GM10248 (cell line): ENCODE measurements at regions not wholly inside any gene's neighbourhood (a gene's known extent, or its start where the extent isn't known, plus 50 kb on each side); places are given as distances from the start of the nearest gene placed in this dataset.

Experiments
- CTCF ChIA-PET: fragments of 300-600 bp; sonication (Branson Sonifier 250); formaldehyde crosslinking; extraction: SDS; loops from one replicate; lab custom pipeline; 2021; ENCODE audit warnings: antibody characterized with exemption; lab: Yijun Ruan, JAX
- POLR2A ChIA-PET: fragments of 350-650 bp; sonication (Branson Sonifier 250); formaldehyde crosslinking; extraction: SDS; loops from one replicate; lab custom pipeline; 2020; ENCODE audit warnings: antibody characterized with exemption; lab: Yijun Ruan, JAX
- DNase-seq: peaks from one replicate; pipeline ENCODE4 v3.0.0; 2012; ENCODE audit errors: extremely low spot score
- TF ChIP-seq, protein P1 (sequence below): IDR thresholded peaks from 2 replicates; pipeline ENCODE4 v1.5.1; 2012; ENCODE audit warnings: mild to moderate bottlenecking, low read depth; ENCODE audit errors: extremely low read depth, missing control alignments, control extremely low read depth

DNA sequence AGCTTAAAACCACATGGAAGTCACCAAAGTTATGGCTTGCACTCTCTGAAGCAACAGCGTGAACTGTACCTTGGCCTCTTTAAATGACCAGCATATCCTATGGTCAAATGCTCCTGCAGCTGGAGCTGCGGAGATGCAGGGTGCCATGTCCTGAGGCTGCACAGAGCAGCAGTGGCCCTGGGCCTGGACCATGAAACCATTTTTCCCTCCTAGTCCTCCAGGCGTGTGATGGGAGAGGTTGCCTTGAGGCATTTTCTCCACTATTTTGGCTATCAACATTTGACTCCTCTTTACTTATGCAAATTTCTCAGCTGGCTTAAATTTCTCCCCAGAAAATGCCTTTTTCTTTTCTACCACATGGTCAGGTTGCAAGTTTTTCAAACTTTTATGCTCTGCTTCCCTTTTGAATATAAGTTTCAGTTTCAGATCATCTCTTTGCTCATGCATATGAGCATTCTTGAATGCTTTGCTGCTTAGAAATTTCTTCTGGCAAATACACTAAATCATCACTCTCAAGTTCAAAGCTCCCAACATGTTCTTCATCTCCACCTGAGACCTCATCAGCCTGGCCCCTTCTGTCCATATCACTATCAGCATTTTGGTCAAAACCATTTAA, 82.9 kb upstream of the TMEFF2 start:
- ChIA-PET POLR2A (no interaction called here), CTCF (interaction anchor here (0.9 to 1.8 kb wide), 3 partner anchors 9 to 17 kb away, joined by 3 to 4 read pairs (median 3); no protein-coding TSS in a partner anchor)
- TF ChIP-seq, protein P1, sequence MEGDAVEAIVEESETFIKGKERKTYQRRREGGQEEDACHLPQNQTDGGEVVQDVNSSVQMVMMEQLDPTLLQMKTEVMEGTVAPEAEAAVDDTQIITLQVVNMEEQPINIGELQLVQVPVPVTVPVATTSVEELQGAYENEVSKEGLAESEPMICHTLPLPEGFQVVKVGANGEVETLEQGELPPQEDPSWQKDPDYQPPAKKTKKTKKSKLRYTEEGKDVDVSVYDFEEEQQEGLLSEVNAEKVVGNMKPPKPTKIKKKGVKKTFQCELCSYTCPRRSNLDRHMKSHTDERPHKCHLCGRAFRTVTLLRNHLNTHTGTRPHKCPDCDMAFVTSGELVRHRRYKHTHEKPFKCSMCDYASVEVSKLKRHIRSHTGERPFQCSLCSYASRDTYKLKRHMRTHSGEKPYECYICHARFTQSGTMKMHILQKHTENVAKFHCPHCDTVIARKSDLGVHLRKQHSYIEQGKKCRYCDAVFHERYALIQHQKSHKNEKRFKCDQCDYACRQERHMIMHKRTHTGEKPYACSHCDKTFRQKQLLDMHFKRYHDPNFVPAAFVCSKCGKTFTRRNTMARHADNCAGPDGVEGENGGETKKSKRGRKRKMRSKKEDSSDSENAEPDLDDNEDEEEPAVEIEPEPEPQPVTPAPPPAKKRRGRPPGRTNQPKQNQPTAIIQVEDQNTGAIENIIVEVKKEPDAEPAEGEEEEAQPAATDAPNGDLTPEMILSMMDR, result no peak
- no peak for DNase-seq

DNA sequence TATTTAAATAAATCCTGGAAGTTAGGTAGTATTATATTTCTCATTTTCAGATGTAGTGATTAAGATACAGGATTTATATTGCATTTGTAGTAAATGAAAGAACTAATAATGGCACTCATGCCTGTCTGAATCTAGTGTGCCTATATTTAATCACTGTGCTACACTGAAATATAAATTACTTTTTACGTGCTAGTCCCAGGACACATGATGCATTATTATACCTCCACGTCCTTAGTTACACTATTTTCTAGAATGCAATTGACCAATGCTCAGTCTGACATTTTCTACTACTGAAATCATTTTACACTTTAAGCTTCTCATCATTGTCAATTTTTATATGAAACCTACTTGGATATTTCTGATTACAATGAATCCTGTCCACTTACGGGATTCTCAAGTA, 80.9 kb upstream of the TMEFF2 start:
- no peak for DNase-seq
- ChIA-PET POLR2A (no interaction called here), CTCF (no interaction called here)
- TF ChIP-seq, protein P1, result no peak

DNA sequence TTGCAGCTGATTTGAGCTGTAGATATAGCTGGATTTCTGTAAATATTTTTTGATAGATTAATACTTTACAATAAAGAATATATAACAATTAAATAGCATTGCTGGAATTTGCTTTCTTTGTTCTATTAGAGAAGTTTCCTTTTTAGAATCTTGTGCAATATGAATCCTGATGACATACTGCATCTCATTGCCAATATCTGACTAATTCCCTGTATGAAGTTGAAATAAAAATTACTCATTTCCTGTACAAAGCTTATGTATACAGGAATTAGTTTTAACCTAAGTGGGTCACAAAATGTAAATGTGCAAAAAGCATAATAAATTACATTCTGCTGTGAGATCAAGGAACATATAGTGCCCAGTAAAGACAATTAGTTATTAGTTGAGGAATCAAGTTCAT, 72.8 kb upstream of the TMEFF2 start:
- no peak for DNase-seq
- TF ChIP-seq, protein P1, result no peak
- ChIA-PET CTCF (interaction anchor here (0.8 kb wide), 1 partner anchor 16 kb away, joined by 3 read pairs; no protein-coding TSS in a partner anchor), POLR2A (no interaction called here)

DNA sequence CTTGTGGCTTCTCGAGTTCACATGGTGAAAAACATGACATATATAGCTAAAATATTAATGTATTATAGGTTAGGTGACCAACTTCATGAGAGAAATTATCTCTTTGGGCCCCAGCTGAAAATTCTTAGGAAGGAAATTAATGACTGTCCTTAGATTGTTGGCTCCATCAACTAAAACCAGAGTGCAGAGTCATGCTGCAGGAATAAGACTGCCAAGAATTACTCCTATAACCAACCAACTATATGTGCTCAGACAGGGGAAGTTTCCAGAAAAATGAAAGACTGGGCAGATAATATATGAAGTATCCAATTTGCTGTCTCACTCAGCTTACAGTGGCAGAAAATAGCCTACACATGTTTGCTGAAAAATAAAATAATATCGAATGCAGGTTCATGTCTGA, 71.0 kb upstream of the TMEFF2 start:
- ChIA-PET CTCF (no interaction called here), POLR2A (no interaction called here)
- no peak for DNase-seq
- TF ChIP-seq, protein P1, result no peak

DNA sequence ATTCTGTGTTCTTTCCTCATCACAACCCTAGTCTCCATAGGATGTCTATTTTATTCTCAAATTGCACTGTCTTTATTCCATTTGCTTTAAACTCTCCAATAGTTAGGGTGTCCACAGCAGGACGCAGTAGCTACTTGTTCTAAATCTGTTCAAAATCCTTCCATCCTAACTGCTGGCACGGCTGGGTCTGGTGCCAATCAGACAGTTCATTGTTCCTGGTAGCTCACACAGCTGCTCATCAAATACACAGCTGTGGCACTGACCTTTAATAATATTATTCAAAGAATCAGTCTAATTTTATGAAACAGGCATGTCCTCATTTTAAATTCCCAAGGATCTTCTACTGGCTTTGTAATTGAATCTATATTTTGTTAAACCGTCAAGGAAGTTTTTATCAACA, 59.7 kb upstream of the TMEFF2 start:
- ChIA-PET POLR2A (no interaction called here), CTCF (no interaction called here)
- TF ChIP-seq, protein P1, result no peak
- DNase-seq, result no peak

DNA sequence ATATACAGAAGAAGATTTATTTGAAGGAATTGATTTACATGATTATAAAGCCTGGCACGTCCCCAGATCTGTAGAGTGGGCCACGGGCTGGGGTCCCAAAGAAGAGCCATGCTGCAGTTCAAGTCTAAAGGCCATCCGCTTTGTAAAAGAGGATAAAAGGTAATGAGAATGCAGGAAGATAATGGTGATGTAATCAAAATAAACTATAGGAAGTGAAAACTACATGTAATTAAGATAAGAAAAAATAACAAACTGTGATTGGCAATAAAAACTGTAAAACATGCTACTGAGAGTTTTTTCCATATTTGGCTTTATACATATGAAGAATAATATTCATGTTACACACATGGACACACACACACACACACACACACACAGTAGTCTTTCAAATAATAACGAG, 59.0 kb upstream of the TMEFF2 start:
- TF ChIP-seq, protein P1, result no peak
- CTCF ChIA-PET, result interaction anchor here (1.1 kb wide), 1 partner anchor 10 kb away, joined by 3 read pairs; no protein-coding TSS in a partner anchor
- DNase-seq, result no peak
- POLR2A ChIA-PET, result no interaction called here
